ENCODE measurements at regions not wholly inside any gene's neighbourhood (a gene's known extent, or its start where the extent isn't known, plus 50 kb on each side); places are given as distances from the start of the nearest gene placed in this dataset.

DNA sequence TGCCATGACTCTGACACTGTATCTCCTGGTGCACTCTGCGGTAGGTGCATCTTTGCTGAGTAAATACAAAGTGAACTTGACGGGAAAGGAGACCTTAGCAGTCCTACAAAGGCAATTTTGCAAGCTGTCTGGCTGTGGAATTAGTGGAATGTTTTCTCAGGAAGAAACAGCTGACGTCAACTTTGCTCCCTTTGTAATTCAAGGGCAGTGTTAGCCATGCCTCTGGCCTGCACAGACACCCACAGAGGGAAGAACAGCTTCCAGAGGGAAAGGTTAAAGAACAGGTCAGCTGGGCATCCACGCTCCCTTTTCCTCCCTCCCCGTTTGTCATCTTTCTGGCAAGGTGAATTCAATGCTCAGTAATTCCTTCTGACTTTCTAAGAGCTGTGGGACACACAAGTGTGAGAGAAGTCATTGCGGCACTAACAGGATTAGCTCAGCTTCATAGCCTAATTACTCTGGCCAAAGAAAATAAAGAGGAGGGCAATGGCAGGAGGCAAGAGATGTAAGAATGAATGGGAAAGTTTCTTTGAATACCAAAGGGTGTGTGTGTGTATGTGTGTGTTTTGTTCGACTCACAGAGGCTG, 476.9 kb upstream of the GOT2 start:
- Histone ChIP-seq H3K9me2 (ENCODE audit: insufficient read depth) (no peaks in the 10 kb centered on the region), H3K27ac (no peak overlapping the region), H3K79me2 (ENCODE audit: low read depth) (no peaks in the 10 kb centered on the region), H3K27me3 (ENCODE audit: insufficient read depth, low read depth) (no peaks in the 10 kb centered on the region), H3K4me2 (no peak overlapping the region), H4K20me1 (ENCODE audit: insufficient read depth) (no peaks in the 10 kb centered on the region), H3K4me3 (no peak overlapping the region), H3F3A (ENCODE audit: insufficient read depth, low read depth) (no peaks in the 10 kb centered on the region), H3K9me3 (ENCODE audit: insufficient read depth, low read depth) (no peaks in the 10 kb centered on the region), H3K36me3 (ENCODE audit: low read depth) (no peaks in the 10 kb centered on the region), H2AFZ (no peak overlapping the region), H3K4me1 (replicated peaks; ENCODE audit: insufficient read depth) (no peaks in the 10 kb centered on the region)
- intact Hi-C loops (cut with micrococcal nuclease; ENCODE audit: unreplicated experiment): no loop called here
- TF ChIP-seq EZH2 (IDR thresholded peaks at IDR 0.05; ENCODE audit: low read depth): no peak
- TF ChIP-seq, protein P1, sequence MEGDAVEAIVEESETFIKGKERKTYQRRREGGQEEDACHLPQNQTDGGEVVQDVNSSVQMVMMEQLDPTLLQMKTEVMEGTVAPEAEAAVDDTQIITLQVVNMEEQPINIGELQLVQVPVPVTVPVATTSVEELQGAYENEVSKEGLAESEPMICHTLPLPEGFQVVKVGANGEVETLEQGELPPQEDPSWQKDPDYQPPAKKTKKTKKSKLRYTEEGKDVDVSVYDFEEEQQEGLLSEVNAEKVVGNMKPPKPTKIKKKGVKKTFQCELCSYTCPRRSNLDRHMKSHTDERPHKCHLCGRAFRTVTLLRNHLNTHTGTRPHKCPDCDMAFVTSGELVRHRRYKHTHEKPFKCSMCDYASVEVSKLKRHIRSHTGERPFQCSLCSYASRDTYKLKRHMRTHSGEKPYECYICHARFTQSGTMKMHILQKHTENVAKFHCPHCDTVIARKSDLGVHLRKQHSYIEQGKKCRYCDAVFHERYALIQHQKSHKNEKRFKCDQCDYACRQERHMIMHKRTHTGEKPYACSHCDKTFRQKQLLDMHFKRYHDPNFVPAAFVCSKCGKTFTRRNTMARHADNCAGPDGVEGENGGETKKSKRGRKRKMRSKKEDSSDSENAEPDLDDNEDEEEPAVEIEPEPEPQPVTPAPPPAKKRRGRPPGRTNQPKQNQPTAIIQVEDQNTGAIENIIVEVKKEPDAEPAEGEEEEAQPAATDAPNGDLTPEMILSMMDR (conservative IDR thresholded peaks at IDR 0.05): no peak
- ChIA-PET CTCF (no interaction called here), POLR2A (ENCODE audit: unreplicated experiment) (no interaction called here)
- no TSS peak for BruUV-seq (replicated peaks)
- no peak for DNase-seq

DNA sequence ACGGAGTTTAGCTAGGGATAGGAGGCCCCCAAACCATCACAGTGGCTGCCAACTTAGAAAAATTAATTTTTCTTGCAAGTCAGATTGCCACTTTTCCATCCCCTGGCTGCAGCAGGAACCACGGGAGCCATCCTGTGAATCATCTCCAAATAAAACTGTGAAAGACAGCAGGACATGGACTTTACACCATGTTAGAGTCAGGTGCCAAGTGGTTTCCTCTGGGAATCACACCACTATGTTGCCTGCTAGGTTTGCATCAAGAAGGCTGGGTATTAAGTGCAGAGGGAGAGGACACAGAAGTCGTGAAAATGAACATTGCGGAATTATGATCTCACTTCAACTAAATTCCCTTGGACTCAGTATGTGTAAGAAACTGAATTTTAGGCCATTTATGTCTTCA, 471.3 kb upstream of the GOT2 start:
- POLR2A ChIA-PET (ENCODE audit: unreplicated experiment): no interaction called here
- H3K27ac ChIP-seq: no peak overlapping the region

DNA sequence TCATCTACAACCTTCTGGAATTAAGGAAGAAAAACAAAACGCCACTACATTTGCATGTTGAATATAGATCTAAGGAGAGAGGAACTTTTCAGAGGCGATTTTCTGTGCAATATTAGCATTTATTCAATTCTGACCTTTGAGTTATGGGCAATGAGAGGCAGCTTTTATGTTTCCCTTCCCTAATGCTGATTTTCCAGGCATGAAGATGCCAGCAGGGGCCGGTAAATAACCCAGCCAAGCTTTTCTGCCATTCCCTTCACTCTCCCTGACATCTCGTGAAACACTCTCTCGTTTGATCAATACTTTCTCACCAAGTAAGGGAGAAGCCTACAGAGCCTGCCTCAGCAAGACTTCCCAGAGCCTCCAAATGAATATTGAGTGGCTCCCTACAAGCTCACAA, 470.5 kb upstream of the GOT2 start:
- H2AFZ ChIP-seq: no peak overlapping the region
- H3K4me2 ChIP-seq: no peak overlapping the region
- no peaks in the 10 kb centered on the region for H3K9me2 ChIP-seq (ENCODE audit: insufficient read depth)
- intact Hi-C loops (cut with micrococcal nuclease; ENCODE audit: unreplicated experiment): no loop called here
- POLR2A ChIA-PET (ENCODE audit: unreplicated experiment): no interaction called here
- no peaks in the 10 kb centered on the region for H3K4me1 ChIP-seq (replicated peaks; ENCODE audit: insufficient read depth)
- H3K36me3 ChIP-seq (ENCODE audit: low read depth): no peaks in the 10 kb centered on the region
- no peak overlapping the region for H3K4me3 ChIP-seq
- DNase-seq: no peak
- CTCF ChIA-PET: no interaction called here
- no peaks in the 10 kb centered on the region for H3K9me3 ChIP-seq (ENCODE audit: insufficient read depth, low read depth)
- 0 out of 2 replicates have a peak, but pooled peaks cover 3% of the 10 kb centered on the region for H4K20me1 ChIP-seq (ENCODE audit: insufficient read depth)
- H3K27me3 ChIP-seq (ENCODE audit: insufficient read depth, low read depth): no peaks in the 10 kb centered on the region
- H3K79me2 ChIP-seq (ENCODE audit: low read depth): no peaks in the 10 kb centered on the region
- no peak overlapping the region for H3K27ac ChIP-seq
- no peaks in the 10 kb centered on the region for H3F3A ChIP-seq (ENCODE audit: insufficient read depth, low read depth)
- TF ChIP-seq EZH2 (IDR thresholded peaks at IDR 0.05; ENCODE audit: low read depth): no peak
- TF ChIP-seq, protein P1 (conservative IDR thresholded peaks at IDR 0.05): no peak
- no TSS peak for BruUV-seq (replicated peaks)

More for the DNA sequence above, 471.3 kb upstream of the GOT2 start:
- no peak overlapping the region for H2AFZ ChIP-seq
- H3K4me3 ChIP-seq: no peak overlapping the region
- H4K20me1 ChIP-seq (ENCODE audit: insufficient read depth): 0 out of 2 replicates have a peak, but pooled peaks cover 3% of the 10 kb centered on the region
- H3K79me2 ChIP-seq (ENCODE audit: low read depth): no peaks in the 10 kb centered on the region
- no peaks in the 10 kb centered on the region for H3K4me1 ChIP-seq (replicated peaks; ENCODE audit: insufficient read depth)
- H3K9me3 ChIP-seq (ENCODE audit: insufficient read depth, low read depth): no peaks in the 10 kb centered on the region
- no peaks in the 10 kb centered on the region for H3K36me3 ChIP-seq (ENCODE audit: low read depth)
- H3K9me2 ChIP-seq (ENCODE audit: insufficient read depth): no peaks in the 10 kb centered on the region
- BruUV-seq (replicated peaks): no TSS peak
- no peaks in the 10 kb centered on the region for H3K27me3 ChIP-seq (ENCODE audit: insufficient read depth, low read depth)
- no peaks in the 10 kb centered on the region for H3F3A ChIP-seq (ENCODE audit: insufficient read depth, low read depth)
- H3K4me2 ChIP-seq: no peak overlapping the region
- DNase-seq: no peak
- CTCF ChIA-PET: no interaction called here
- no peak for TF ChIP-seq EZH2 (IDR thresholded peaks at IDR 0.05; ENCODE audit: low read depth)
- TF ChIP-seq, protein P1 (conservative IDR thresholded peaks at IDR 0.05): no peak
- intact Hi-C loops (cut with micrococcal nuclease; ENCODE audit: unreplicated experiment): no loop called here

All from PC-9 (cell line).